Gastrocnemius medialis (tissue), 4 donors: ENCODE measurements at regions not wholly inside any gene's neighbourhood (a gene's known extent, or its start where the extent isn't known, plus 50 kb on each side); places are given as distances from the start of the nearest gene placed in this dataset.

Source experiments
- CTCF ChIP-seq, 5 experiments: fragments of 450-650 bp in 3 of 5; fragments of 200-600 bp in 2 of 5; sonication (generic) in 2 of 5; IDR thresholded peaks in 4 of 5; conservative IDR thresholded peaks in 1 of 5; 1 replicate in 4 of 5; 2 replicates in 1 of 5; pipeline ENCODE4 v1.5.1; 2016 to 2019; ENCODE audit warnings: antibody characterized with exemption in 5 of 5, mild to moderate bottlenecking in 3 of 5, moderate library complexity in 3 of 5
- POLR2A ChIP-seq, 2 donors: fragments of 450-650 bp; IDR thresholded peaks; one replicate each; pipeline ENCODE4 v1.6.1; 2017; ENCODE audit warnings: antibody characterized with exemption in 2 of 2, mild to moderate bottlenecking in 2 of 2, moderate library complexity in 2 of 2

- TF ChIP-seq POLR2A (IDR thresholded peaks at IDR 0.05) = no peak
- no peak for TF ChIP-seq CTCF (IDR thresholded peaks at IDR 0.05 in 4 of 5, conservative IDR thresholded peaks at IDR 0.05 in 1 of 5)
These were observed 127.9 kb downstream of the KCTD12 start for GRCh38 chr13:76758257-76758656.
